Activated CD4-positive, alpha-beta T cell treated with anti-CD3 and anti-CD28 coated beads for 1 hour (primary cell): ENCODE measurements at regions not wholly inside any gene's neighbourhood (a gene's known extent, or its start where the extent isn't known, plus 50 kb on each side); places are given as distances from the start of the nearest gene placed in this dataset.

Experiments
- DNase-seq: peaks from one replicate; pipeline ENCODE4 v3.0.0-alpha.2; 2020

DNA sequence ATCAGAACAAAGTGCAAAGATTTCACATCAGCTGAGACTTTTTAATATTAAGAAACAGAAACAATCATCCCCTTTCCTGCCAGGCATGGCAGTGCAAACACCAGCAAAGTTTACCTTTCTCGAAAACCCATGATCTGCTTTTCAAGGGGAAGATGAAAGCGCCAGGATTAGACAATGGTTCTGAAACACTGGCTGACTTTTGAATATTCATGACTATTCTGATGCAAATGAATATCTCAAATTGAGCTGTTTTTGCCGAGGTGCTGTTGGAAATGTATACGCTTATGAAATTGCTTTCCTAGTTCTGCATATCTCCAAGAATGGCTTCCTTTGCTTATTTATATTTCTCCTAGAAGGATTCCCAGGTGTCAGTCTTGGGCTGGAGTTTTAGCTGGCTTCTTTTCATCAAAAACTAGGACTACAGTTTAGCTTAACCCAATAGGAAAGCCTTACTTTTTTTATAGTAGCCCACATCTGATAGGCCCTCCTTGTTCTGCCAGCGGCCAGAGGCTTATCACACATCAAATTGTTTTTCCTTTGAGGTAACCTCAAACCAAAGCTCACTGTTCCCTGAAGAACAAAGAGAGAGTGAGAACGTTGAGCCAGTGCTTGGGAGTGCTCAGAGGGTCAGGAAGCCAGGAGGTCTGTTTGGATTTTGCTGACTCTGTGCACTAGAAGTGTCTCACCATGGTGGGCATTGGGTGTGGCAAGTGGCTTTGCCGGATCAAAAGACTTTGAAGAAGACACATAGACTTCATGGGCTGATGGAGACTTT lies 74.0 kb upstream of the PLCL2 start:
- no peak for DNase-seq

DNA sequence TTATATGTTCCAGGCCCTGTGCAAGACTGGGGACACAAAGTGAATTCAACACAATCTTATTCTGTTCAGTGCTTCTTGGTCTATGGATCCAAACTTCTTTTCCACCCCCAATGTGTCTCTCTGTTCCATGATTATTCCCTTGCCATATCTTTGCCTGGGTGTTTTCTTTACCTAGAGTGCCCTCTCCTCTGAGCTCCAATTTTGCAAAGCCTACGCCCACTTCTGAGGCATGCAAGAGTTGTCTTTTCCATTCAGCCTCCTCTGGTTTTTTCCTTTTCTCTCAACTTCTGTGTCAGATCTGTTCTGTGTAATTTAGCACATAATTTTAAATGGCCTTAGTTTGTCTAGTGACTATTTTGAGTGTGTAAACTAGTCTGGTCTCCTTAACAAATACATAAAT lies 72.8 kb upstream of the PLCL2 start:
- DNase-seq: no peak

DNA sequence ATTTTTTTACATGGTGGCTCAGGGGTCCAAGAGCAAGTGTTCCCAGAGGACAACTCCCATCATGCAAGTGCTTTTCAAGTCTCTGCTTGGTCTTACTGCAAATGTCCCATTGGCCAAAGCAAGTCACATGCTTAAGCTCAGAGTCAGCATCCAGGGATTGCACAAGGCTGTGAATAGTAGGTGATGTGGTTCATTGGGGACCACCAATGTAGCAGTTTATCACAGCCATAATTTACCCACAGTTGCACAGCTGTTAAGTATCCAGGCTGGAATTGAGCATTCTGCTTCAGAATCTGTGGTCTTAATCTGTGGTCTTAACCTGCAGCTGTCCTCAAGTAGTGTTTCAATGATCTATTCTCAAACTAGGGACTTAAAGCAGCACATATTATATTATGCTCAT lies 71.4 kb upstream of the PLCL2 start:
- DNase-seq: no peak

DNA sequence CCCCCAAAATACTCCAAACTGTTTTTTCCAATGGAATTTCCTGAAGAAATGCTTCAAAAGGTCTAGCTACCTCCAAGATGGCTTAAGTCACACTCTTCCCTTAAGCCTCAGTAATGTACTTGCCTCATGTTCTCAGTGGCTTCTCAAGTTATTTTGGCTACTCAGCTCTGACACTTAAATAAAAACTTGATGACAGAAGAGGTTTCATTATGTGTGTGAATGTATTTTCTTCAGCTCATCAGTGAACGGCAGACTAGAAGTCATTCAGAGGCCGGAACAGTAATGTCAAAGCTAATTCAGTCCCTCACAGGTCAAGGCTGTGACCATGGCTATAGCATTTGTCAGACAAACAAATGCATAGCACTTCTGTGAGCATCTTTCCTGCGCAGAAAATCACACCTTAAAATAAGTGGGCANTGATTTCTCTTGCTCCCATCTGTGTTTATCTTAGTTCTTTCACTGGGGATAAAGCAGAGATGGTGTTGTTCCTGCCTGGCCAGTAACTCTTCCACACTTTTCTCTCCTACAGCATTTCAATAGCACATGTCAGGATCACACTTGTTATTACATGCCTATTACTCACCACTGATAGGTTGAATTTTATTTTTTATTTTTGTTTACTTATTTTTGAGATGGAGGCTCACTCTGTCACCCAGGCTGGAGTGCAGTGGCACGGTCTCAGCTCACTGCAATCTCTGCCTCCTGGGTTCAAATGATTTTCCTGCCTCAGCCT lies 68.5 kb upstream of the PLCL2 start:
- DNase-seq: no peak

DNA sequence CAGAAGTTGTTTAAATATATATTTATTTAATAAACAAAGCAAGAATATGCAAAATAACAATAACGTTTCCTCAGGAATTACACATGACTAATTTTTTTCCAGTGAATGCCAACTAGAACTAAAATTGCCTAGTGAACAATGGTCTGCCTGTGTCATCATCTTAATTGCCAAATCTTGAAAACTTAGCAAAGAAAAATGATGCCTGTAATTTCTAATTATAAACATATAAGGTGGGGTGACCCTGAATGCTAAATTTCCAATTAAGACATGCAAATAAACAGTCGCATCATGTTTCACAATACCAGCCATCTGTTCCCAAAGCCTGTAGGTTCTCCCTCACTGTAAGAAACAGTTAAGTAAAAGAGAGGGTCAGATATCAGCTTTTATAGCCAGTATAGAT lies 67.6 kb upstream of the PLCL2 start:
- DNase-seq: no peak

DNA sequence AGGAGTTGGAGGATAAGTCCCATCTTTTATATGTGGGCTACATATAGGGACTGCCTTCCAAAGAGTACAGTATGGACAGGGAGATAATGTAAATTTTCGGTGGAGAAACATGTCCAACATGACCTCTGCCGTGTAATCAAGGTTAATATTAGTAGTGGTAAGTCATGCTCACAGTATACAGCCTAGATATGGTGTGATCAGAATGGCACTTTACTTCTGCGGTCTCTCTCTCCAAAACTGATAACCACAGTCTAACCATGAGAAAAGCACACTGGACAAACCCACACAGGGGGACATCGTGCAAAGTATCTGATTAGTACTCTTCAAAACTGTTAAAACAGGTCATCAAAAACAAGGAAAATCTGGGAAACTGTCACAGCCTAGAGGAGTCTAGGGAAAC lies 66.6 kb upstream of the PLCL2 start:
- no peak for DNase-seq

DNA sequence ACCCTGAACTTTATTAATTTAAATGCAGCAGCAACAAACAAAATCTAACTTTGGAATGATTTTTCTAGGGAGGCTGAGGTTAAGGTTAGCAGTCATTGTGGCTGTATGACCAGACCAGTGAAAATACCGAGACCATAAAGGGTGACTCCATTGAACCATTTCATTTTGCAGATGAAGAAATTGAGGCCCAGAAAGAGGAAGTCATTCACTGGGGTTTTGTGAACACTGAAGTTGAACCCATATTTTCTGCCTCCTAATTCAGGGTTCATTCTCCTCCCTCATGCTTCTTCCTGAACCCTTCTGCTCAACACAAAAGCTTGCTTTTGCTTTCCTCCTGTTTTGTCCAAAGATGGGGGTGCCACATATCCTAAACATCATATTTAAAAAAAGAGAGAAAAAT lies 65.8 kb upstream of the PLCL2 start:
- DNase-seq: no peak

DNA sequence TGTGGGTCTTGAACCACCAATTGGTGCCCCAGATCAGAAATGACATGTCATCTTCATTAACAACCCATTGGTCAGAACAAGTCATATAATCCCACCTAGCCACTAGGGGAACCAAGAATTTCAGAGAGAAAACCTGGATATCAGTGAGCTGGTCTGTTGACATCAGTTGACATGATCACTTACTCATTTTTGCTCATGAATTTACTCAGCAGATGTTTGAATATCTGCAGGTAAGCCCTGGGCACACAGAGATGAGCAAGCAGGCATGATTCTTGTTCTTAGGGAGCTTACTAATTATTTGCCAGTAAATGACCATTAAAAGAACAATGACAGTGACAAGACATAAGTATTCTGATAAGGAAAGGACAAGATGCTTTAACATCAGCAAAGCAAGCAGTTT lies 64.3 kb upstream of the PLCL2 start:
- DNase-seq: no peak

DNA sequence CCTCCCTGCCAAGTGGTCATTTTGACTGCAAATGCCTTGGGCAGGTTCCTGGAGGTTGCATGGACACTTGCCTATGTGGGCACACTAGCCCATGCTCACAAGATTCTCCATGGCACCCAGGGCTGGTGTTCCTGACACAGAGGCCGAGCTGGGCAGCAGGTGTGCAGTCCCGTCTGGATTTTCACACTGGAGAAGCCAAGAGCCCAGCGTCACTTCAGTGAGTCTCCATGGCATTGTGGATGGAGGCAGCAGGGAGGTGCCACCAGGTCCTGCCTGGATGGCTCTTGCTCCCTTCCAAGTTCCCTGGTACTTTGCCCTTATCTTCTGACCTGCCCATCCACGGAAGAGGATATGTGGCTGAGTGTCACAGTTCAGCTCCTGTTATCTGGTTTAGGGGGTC lies 63.7 kb upstream of the PLCL2 start:
- no peak for DNase-seq

DNA sequence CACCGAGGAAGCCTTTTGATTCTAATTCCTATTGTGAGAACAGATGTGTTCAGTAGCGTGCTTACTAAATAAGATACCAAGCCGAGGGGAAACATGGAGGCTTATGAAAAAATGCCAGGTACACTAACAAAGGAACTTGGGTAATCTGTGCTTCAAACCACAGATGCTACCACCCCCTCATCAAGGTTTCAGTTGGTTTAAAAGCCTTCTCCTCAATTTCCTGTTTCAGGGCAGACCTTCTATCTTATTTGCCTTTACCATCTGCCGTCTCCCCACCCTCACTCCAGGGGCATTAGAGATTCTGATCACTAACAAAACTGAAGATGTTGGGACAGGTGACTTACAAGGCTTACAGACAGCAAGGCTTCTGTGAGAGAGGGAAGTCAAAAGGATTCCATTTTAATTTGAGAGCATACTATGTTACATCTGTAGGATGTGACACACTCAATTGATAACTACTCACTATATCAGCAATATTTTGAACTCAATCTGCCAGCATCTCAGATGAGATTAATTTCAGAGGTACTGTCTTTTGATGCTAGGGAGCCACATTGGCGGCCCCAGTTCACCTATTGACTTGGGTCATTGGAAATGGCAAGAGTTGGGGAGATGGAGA lies 60.6 kb upstream of the PLCL2 start:
- no peak for DNase-seq

DNA sequence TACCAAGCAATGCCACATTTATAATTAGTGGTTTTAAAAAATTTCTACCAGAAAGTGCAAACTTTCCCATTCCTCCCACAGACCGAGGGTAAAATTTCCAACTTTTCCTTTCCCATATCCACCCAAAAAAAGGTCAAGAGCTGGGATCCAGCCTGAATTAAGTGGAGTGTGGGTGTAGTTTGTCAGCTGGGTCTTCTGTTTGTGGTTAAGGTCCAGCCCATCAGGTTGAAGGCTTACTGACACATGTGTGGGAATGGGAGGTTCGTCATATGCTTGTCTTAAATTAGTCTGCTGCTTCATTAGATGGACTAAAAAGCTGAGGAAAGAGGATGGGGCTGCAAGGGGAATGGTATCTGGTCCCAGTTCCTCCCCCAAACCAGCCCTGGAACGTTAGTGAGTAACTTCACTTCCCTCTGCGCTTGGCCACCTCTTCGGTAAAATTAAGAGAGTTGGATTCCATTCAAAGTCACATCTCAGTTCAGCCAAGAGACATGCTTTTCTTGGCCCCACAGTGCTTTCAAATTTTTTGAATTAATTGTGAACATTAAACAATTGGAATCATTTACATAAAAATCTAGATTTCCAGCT lies 59.0 kb upstream of the PLCL2 start:
- DNase-seq: no peak

DNA sequence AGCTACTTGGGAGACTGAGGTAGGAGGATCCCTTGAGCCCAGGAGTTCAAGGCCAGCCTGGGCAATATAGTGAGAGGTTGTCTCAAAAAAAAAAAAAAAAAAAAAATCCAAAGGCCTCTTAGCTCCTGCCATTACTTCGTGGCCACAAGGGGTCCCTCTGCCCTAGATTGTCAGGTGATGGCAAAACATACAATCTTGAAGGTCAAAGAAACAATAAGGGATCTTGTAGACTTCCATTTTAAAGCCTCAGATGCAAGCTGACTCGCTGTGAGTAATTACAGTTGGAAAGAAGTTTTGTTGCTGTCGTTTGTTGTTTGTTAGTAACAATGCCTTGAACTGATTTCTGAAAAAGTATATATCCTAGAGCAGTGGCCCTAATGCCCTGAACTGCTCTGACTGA lies 55.9 kb upstream of the PLCL2 start:
- DNase-seq: peak; percentile 22

DNA sequence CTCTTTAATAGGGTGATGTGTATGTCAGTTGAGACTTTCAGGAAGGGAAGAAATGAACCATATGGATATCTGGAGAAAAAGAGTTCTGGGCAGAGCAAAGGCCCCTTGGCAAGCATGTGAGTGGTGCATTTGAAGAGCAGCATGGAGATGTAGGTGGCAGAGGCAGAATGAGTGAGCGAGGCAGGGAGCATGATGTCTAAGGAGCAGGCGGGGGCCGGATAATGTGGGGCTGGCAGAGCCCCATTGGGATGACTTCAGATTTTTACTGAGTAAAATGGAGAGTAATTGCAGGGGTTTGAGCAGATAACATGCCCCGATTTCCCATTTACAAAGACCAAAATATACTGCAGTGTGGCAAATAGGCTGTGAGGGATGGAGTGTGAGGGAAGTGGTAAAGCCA lies 52.9 kb upstream of the PLCL2 start:
- DNase-seq: no peak

DNA sequence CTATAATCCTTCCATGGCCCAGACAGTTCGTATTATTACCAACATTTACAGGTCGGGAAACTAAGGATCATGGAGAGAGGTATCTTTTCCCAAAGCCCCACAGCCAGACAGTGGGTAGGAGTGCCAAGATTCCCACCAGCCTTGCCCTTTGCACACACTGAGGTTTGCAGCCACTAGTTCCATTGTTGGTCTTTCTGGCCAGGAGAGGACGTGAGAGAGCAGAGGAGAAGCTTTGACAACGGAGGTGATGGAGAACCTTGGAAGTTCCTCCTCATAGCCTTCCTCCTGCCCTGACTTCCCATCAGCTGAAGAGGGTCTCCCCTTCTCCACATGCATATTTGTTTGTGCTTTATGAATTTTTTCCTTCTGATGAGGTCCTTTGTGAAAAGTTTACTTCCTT lies 50.5 kb upstream of the PLCL2 start:
- DNase-seq: no peak

DNA sequence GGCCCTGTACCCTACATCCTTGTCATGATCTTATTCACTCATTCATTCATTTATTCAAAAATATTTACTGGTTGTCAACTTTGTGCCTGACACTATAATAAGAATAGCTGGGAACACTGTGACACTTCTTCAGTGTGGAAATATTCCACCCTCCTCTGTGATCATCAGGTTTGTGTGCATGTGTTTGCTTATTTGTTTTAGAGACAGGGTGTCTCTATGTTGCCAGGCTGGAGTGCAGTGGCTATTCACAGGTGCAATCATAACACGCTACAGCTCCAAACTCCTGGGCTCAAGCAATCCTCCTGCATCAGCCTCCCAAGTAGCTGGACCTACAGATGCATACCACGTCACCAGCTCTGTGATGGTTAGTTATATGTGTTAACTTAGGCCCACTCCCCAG lies 50.0 kb upstream of the PLCL2 start:
- DNase-seq: no peak
